ENCODE measurements at regions not wholly inside any gene's neighbourhood (a gene's known extent, or its start where the extent isn't known, plus 50 kb on each side); places are given as distances from the start of the nearest gene placed in this dataset.

GRCh38 chr16:6047325-6047724 is 949.7 kb upstream of the EEF2KMT start:
- no peaks in the 10 kb centered on the region for H3K36me3 ChIP-seq (ENCODE audit: control insufficient read depth, insufficient read depth, low read length)
- H3K4me1 ChIP-seq (ENCODE audit: control insufficient read depth, insufficient read depth, low read length, poor library complexity, severe bottlenecking) = no peaks in the 10 kb centered on the region
- no peak for DNase-seq
- H3K36me3 Mint-ChIP-seq = no peaks in the 10 kb centered on the region
- peaks cover 2 to 20% (median 6%) of the 10 kb centered on the region in 7 donors for H3K9me3 Mint-ChIP-seq
- H3K9me3 ChIP-seq (ENCODE audit: control insufficient read depth in 2 of 2, low read length in 2 of 2) = no peaks in the 10 kb centered on the region
- no peaks in the 10 kb centered on the region for H3K27me3 Mint-ChIP-seq
- ATAC-seq (ENCODE audit: low read depth in 2 of 2) = no peak
- H3K27me3 ChIP-seq (ENCODE audit: control insufficient read depth, insufficient read depth, low read length) = no peaks in the 10 kb centered on the region
- H3K4me1 Mint-ChIP-seq = no peaks in the 10 kb centered on the region
- no peak overlapping the region for H3K27ac ChIP-seq (ENCODE audit: insufficient read depth, low read length, poor library complexity, severe bottlenecking)
- H3K4me3 ChIP-seq (ENCODE audit: low read depth, low read length) = no peak overlapping the region
- H3K4me3 Mint-ChIP-seq = no peak overlapping the region
- H3K27ac Mint-ChIP-seq = no peak overlapping the region

- no peaks in the 10 kb centered on the region for H3K27me3 ChIP-seq (ENCODE audit: control insufficient read depth, insufficient read depth, low read length)
- no peak overlapping the region for H3K27ac ChIP-seq (ENCODE audit: insufficient read depth, low read length, poor library complexity, severe bottlenecking)
- Mint-ChIP-seq H3K9me3 (peaks cover 0 to 9% (median 6%) of the 10 kb centered on the region in 7 donors), H3K4me3 (no peak overlapping the region), H3K36me3 (no peaks in the 10 kb centered on the region), H3K27me3 (no peaks in the 10 kb centered on the region), H3K4me1 (no peaks in the 10 kb centered on the region), H3K27ac (no peak overlapping the region)
- ATAC-seq (ENCODE audit: low read depth in 2 of 2) = no peak
- DNase-seq = no peak
- H3K9me3 ChIP-seq (ENCODE audit: control insufficient read depth in 2 of 2, low read length in 2 of 2) = no peaks in the 10 kb centered on the region
- no peaks in the 10 kb centered on the region for H3K36me3 ChIP-seq (ENCODE audit: control insufficient read depth, insufficient read depth, low read length)
- H3K4me3 ChIP-seq (ENCODE audit: low read depth, low read length) = no peak overlapping the region
- no peaks in the 10 kb centered on the region for H3K4me1 ChIP-seq (ENCODE audit: control insufficient read depth, insufficient read depth, low read length, poor library complexity, severe bottlenecking)
Measured at GRCh38 chr16:6038941-6039645, 941.5 kb upstream of the EEF2KMT start.

- no peaks in the 10 kb centered on the region for H3K27me3 ChIP-seq (ENCODE audit: control insufficient read depth, insufficient read depth, low read length)
- DNase-seq (no peak), ATAC-seq (ENCODE audit: low read depth in 2 of 2) (no peak)
- Mint-ChIP-seq H3K27ac (no peak overlapping the region), H3K4me3 (no peak overlapping the region), H3K4me1 (no peaks in the 10 kb centered on the region), H3K36me3 (no peaks in the 10 kb centered on the region), H3K9me3 (peaks cover 1 to 11% (median 6%) of the 10 kb centered on the region in 7 donors), H3K27me3 (no peaks in the 10 kb centered on the region)
- no peak overlapping the region for H3K27ac ChIP-seq (ENCODE audit: insufficient read depth, low read length, poor library complexity, severe bottlenecking)
- no peaks in the 10 kb centered on the region for H3K36me3 ChIP-seq (ENCODE audit: control insufficient read depth, insufficient read depth, low read length)
- H3K4me3 ChIP-seq (ENCODE audit: low read depth, low read length) = no peak overlapping the region
- H3K4me1 ChIP-seq (ENCODE audit: control insufficient read depth, insufficient read depth, low read length, poor library complexity, severe bottlenecking) = no peaks in the 10 kb centered on the region
- no peaks in the 10 kb centered on the region for H3K9me3 ChIP-seq (ENCODE audit: control insufficient read depth in 2 of 2, low read length in 2 of 2)
Measured at GRCh38 chr16:6035161-6035560, 937.6 kb upstream of the EEF2KMT start.

- H3K27me3 ChIP-seq (ENCODE audit: control insufficient read depth, insufficient read depth, low read length) = no peaks in the 10 kb centered on the region
- Mint-ChIP-seq H3K36me3 (no peaks in the 10 kb centered on the region), H3K27ac (no peak overlapping the region), H3K27me3 (no peaks in the 10 kb centered on the region), H3K4me3 (no peak overlapping the region), H3K9me3 (peaks cover 1 to 11% (median 6%) of the 10 kb centered on the region in 7 donors), H3K4me1 (no peaks in the 10 kb centered on the region)
- no peaks in the 10 kb centered on the region for H3K4me1 ChIP-seq (ENCODE audit: control insufficient read depth, insufficient read depth, low read length, poor library complexity, severe bottlenecking)
- H3K4me3 ChIP-seq (ENCODE audit: low read depth, low read length) = no peak overlapping the region
- no peaks in the 10 kb centered on the region for H3K36me3 ChIP-seq (ENCODE audit: control insufficient read depth, insufficient read depth, low read length)
- DNase-seq (no peak), ATAC-seq (ENCODE audit: low read depth in 2 of 2) (no peak)
- no peaks in the 10 kb centered on the region for H3K9me3 ChIP-seq (ENCODE audit: control insufficient read depth in 2 of 2, low read length in 2 of 2)
- H3K27ac ChIP-seq (ENCODE audit: insufficient read depth, low read length, poor library complexity, severe bottlenecking) = no peak overlapping the region
Measured at GRCh38 chr16:6034511-6034910, 936.9 kb upstream of the EEF2KMT start.

- H3K4me3 Mint-ChIP-seq = no peak overlapping the region
- H3K27ac ChIP-seq (ENCODE audit: insufficient read depth, low read length, poor library complexity, severe bottlenecking) = no peak overlapping the region
- peaks cover 1 to 13% (median 6%) of the 10 kb centered on the region in 7 donors for H3K9me3 Mint-ChIP-seq
- no peaks in the 10 kb centered on the region for H3K4me1 Mint-ChIP-seq
- no peaks in the 10 kb centered on the region for H3K9me3 ChIP-seq (ENCODE audit: control insufficient read depth in 2 of 2, low read length in 2 of 2)
- no peaks in the 10 kb centered on the region for H3K36me3 Mint-ChIP-seq
- ATAC-seq (ENCODE audit: low read depth in 2 of 2) (no peak), DNase-seq (no peak)
- no peaks in the 10 kb centered on the region for H3K36me3 ChIP-seq (ENCODE audit: control insufficient read depth, insufficient read depth, low read length)
- H3K27ac Mint-ChIP-seq = no peak overlapping the region
- no peaks in the 10 kb centered on the region for H3K27me3 ChIP-seq (ENCODE audit: control insufficient read depth, insufficient read depth, low read length)
- H3K4me3 ChIP-seq (ENCODE audit: low read depth, low read length) = no peak overlapping the region
- no peaks in the 10 kb centered on the region for H3K4me1 ChIP-seq (ENCODE audit: control insufficient read depth, insufficient read depth, low read length, poor library complexity, severe bottlenecking)
- no peaks in the 10 kb centered on the region for H3K27me3 Mint-ChIP-seq
Measured at GRCh38 chr16:6032438-6032837, 934.8 kb upstream of the EEF2KMT start.

- H3K27ac Mint-ChIP-seq = no peak overlapping the region
- no peaks in the 10 kb centered on the region for H3K4me1 ChIP-seq (ENCODE audit: control insufficient read depth, insufficient read depth, low read length, poor library complexity, severe bottlenecking)
- H3K4me3 ChIP-seq (ENCODE audit: low read depth, low read length) = no peak overlapping the region
- H3K9me3 Mint-ChIP-seq = peaks cover 1 to 14% (median 6%) of the 10 kb centered on the region in 7 donors
- H3K27me3 ChIP-seq (ENCODE audit: control insufficient read depth, insufficient read depth, low read length) = no peaks in the 10 kb centered on the region
- H3K4me1 Mint-ChIP-seq = no peaks in the 10 kb centered on the region
- ATAC-seq (ENCODE audit: low read depth in 2 of 2) (no peak), DNase-seq (no peak)
- no peak overlapping the region for H3K27ac ChIP-seq (ENCODE audit: insufficient read depth, low read length, poor library complexity, severe bottlenecking)
- no peaks in the 10 kb centered on the region for H3K9me3 ChIP-seq (ENCODE audit: control insufficient read depth in 2 of 2, low read length in 2 of 2)
- H3K4me3 Mint-ChIP-seq = no peak overlapping the region
- H3K27me3 Mint-ChIP-seq = no peaks in the 10 kb centered on the region
- H3K36me3 Mint-ChIP-seq = no peaks in the 10 kb centered on the region
- H3K36me3 ChIP-seq (ENCODE audit: control insufficient read depth, insufficient read depth, low read length) = no peaks in the 10 kb centered on the region
Measured at GRCh38 chr16:6031567-6031966, 934.0 kb upstream of the EEF2KMT start.

GRCh38 chr16:6031102-6031501 is 933.5 kb upstream of the EEF2KMT start:
- Histone ChIP-seq H3K27ac (ENCODE audit: insufficient read depth, low read length, poor library complexity, severe bottlenecking) (no peak overlapping the region), H3K4me1 (ENCODE audit: control insufficient read depth, insufficient read depth, low read length, poor library complexity, severe bottlenecking) (no peaks in the 10 kb centered on the region), H3K27me3 (ENCODE audit: control insufficient read depth, insufficient read depth, low read length) (no peaks in the 10 kb centered on the region), H3K9me3 (ENCODE audit: control insufficient read depth in 2 of 2, low read length in 2 of 2) (no peaks in the 10 kb centered on the region), H3K36me3 (ENCODE audit: control insufficient read depth, insufficient read depth, low read length) (no peaks in the 10 kb centered on the region), H3K4me3 (ENCODE audit: low read depth, low read length) (no peak overlapping the region)
- Mint-ChIP-seq H3K9me3 (peaks cover 1 to 14% (median 6%) of the 10 kb centered on the region in 7 donors), H3K4me1 (no peaks in the 10 kb centered on the region), H3K4me3 (peak overlapping the region in 1 of 4 donors; percentile 27), H3K27ac (no peak overlapping the region), H3K36me3 (no peaks in the 10 kb centered on the region), H3K27me3 (no peaks in the 10 kb centered on the region)
- DNase-seq (no peak), ATAC-seq (ENCODE audit: low read depth in 2 of 2) (no peak)

GRCh38 chr16:6027733-6028132 is 930.1 kb upstream of the EEF2KMT start:
- H3K27ac ChIP-seq (ENCODE audit: insufficient read depth, low read length, poor library complexity, severe bottlenecking) = no peak overlapping the region
- H3K4me3 ChIP-seq (ENCODE audit: low read depth, low read length) = no peak overlapping the region
- H3K4me1 ChIP-seq (ENCODE audit: control insufficient read depth, insufficient read depth, low read length, poor library complexity, severe bottlenecking) = no peaks in the 10 kb centered on the region
- no peaks in the 10 kb centered on the region for H3K36me3 ChIP-seq (ENCODE audit: control insufficient read depth, insufficient read depth, low read length)
- no peak overlapping the region for H3K4me3 Mint-ChIP-seq
- H3K9me3 Mint-ChIP-seq = peaks cover 0 to 9% (median 4%) of the 10 kb centered on the region in 7 donors
- H3K36me3 Mint-ChIP-seq = no peaks in the 10 kb centered on the region
- ATAC-seq (ENCODE audit: low read depth in 2 of 2) = no peak
- H3K27me3 ChIP-seq (ENCODE audit: control insufficient read depth, insufficient read depth, low read length) = no peaks in the 10 kb centered on the region
- H3K4me1 Mint-ChIP-seq = no peaks in the 10 kb centered on the region
- no peaks in the 10 kb centered on the region for H3K27me3 Mint-ChIP-seq
- H3K9me3 ChIP-seq (ENCODE audit: control insufficient read depth in 2 of 2, low read length in 2 of 2) = no peaks in the 10 kb centered on the region
- no peak for DNase-seq
- H3K27ac Mint-ChIP-seq = no peak overlapping the region
